AG04449 (cell line): ENCODE measurements at regions not wholly inside any gene's neighbourhood (a gene's known extent, or its start where the extent isn't known, plus 50 kb on each side); places are given as distances from the start of the nearest gene placed in this dataset.
A peak's percentile ranks its signal among the peaks of the same experiment; 100 is the strongest.

Source experiments
- CTCF ChIA-PET: fragments of 350-600 bp; formaldehyde crosslinking; extraction: SDS; loops from one replicate; lab custom pipeline; 2021; ENCODE audit warnings: antibody characterized with exemption; lab: Yijun Ruan, JAX
- POLR2A ChIA-PET: fragments of 400-600, 350-600 bp; formaldehyde crosslinking; extraction: SDS; loops from one replicate; lab custom pipeline; 2020; ENCODE audit warnings: antibody characterized with exemption, inconsistent platforms; lab: Yijun Ruan, JAX
- DNase-seq: peaks from one replicate; pipeline ENCODE4 v3.0.0-alpha.2; 2010; ENCODE audit warnings: low read depth, low spot score
- H3K4me3 ChIP-seq: 2 replicates; pipeline ENCODE4 v1.5.1; 2011; ENCODE audit warnings: low read depth, mild to moderate bottlenecking, control low read depth, low read length
- CTCF ChIP-seq: IDR thresholded peaks from one replicate; pipeline ENCODE4 v1.5.1; 2011; ENCODE audit warnings: mild to moderate bottlenecking, moderate library complexity, low read length, control low read depth, inconsistent platforms; ENCODE audit not compliant: insufficient read depth; ENCODE audit errors: missing control alignments

GRCh38 chr13:50202485-50202884 is 187.2 kb downstream of the KCNRG start:
- ChIA-PET CTCF (no interaction called here), POLR2A (interaction anchor here (0.7 kb wide), 1 partner anchor 356 kb away, joined by 4 read pairs; no protein-coding TSS in a partner anchor)
- DNase-seq = no peak
- H3K4me3 ChIP-seq = no peak overlapping the region
- TF ChIP-seq CTCF = no peak

- no peak overlapping the region for H3K4me3 ChIP-seq
- DNase-seq = no peak
- CTCF ChIA-PET = no interaction called here
- TF ChIP-seq CTCF = no peak
- POLR2A ChIA-PET = no interaction called here
Measured at GRCh38 chr13:50203256-50203941, 188.2 kb downstream of the KCNRG start.

- ChIA-PET CTCF (no interaction called here), POLR2A (no interaction called here)
- H3K4me3 ChIP-seq = no peak overlapping the region
- DNase-seq = no peak
- TF ChIP-seq CTCF = no peak
Measured at GRCh38 chr13:50205581-50205980, 190.3 kb downstream of the KCNRG start.

- POLR2A ChIA-PET = interaction anchor here (1.0 kb wide), 1 partner anchor 17 kb away, joined by 3 read pairs; no protein-coding TSS in a partner anchor
- DNase-seq = peak; percentile 52
- TF ChIP-seq CTCF = no peak
- CTCF ChIA-PET = interaction anchor here (0.7 to 1.5 kb wide), 4 partner anchors 13 to 861 kb away, joined by 3 to 5 read pairs (median 4); no protein-coding TSS in a partner anchor
- H3K4me3 ChIP-seq = peak overlapping the region; percentile 35
Measured at GRCh38 chr13:50208826-50209335, 193.6 kb downstream of the KCNRG start.

- ChIA-PET CTCF (interaction anchor here (1.3 to 1.5 kb wide), 2 partner anchors 13 to 322 kb away, joined by 3 to 5 read pairs; no protein-coding TSS in a partner anchor), POLR2A (no interaction called here)
- no peak for DNase-seq
- no peak overlapping the region for H3K4me3 ChIP-seq
- no peak for TF ChIP-seq CTCF
Measured at GRCh38 chr13:50209631-50210030, 194.4 kb downstream of the KCNRG start.

- no peak for DNase-seq
- TF ChIP-seq CTCF = no peak
- ChIA-PET POLR2A (no interaction called here), CTCF (interaction anchor here (0.9 kb wide), 1 partner anchor 13 kb away, joined by 4 read pairs; no protein-coding TSS in a partner anchor)
- H3K4me3 ChIP-seq = no peak overlapping the region
Measured at GRCh38 chr13:50213526-50213925, 198.3 kb downstream of the KCNRG start.
